Cardiac septum (tissue), 1 donor: ENCODE measurements at regions not wholly inside any gene's neighbourhood (a gene's known extent, or its start where the extent isn't known, plus 50 kb on each side); places are given as distances from the start of the nearest gene placed in this dataset.
"Not testable (repeated sequence)": the region's sequence is repeated elsewhere in the genome, so short reads cannot be mapped to it uniquely, and the experiment has no call there.

Experiments used
- DNase-seq: peaks from one replicate; pipeline ENCODE4 v3.0.0-alpha.2; 2020; ENCODE audit warnings: low spot score
- intact Hi-C: fragments of 100-400 bp; cut with DNase I; formaldehyde crosslinking; loops from one replicate; pipeline ENCODE4 v1.14.0; 2022
- donor health status: DM: no; HTN: no; CAD: no.

DNA sequence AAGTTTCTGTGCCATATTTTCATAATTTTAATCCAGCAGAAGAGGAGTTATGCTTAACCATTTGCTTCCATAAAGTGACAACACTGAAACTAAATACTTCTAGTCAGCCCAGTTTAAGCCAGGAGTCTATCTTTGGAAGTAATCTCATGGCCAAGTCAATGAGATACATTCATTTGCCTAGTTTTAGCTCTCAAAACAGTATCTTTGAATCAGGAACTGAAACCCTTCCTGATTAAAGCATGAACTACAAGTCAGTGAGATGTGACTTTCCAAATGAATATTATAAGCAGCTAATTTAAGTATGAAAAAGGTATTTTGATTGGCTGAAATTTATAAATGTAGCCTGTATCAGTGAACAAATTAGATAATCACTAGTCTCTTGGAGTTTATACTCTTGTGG is 491.5 kb downstream of the SLC6A15 start:
- intact Hi-C loops, result no loop called here

DNA sequence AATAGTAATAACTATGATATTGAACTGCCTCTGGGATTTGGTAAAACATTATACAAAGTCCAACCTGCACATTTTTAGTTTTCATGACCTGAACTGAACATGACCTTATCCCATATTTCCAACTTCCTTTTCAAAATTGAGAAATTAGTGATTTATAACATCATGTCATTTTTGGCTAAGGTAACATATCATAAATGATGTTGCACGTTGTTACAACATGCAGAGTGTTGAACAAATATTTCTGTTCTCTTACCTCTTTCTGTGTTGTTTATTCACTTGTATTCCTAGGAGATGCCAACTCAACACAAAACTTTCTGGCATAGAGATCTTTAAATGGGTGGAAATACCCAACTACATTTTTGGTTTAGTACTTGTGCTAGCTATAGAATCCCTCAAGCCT is 496.0 kb downstream of the SLC6A15 start:
- intact Hi-C loops, result no loop called here
- DNase-seq, result no peak

More for the DNA sequence above, 491.5 kb downstream of the SLC6A15 start:
- DNase-seq, result no peak

DNA sequence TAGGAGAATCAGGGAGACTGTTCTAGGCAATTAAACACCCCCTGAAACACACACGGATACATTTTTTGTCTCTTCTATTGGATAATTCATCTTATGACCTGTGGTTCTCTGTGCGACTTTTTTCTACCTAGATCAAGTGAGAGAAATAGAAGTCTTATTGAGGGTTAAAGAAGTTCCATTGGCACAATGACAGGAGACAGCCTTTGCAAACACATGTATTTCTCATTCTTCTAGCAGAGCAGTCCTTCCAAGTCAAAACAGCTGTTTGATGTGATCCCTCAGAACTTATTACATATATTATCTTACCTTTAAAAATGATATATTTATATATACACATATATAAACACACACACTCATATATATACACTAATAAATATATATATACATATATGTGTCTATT is 496.7 kb downstream of the SLC6A15 start:
- no peak for DNase-seq
- intact Hi-C loops, result no loop called here

DNA sequence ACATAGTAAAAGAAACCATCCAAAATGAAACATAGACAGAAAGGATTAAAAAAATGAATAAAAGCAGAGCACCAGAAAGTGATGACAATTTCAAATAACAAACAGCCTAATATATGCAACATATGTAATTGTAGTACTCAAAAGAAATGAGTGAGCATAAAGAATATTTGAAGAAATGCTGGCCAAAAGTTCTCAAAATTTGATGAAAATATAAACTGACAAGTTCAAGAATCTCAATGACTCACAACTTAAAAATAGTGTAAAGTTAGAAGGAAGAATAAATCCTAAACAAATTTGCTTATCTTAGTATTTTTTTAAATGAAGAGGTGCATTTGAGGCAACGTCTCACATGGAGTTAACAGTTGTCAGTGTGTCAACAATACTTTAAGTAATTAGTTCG is 498.9 kb downstream of the SLC6A15 start:
- intact Hi-C loops, result no loop called here
- no peak for DNase-seq

GRCh38 chr12:84412226-84412625 is 500.4 kb downstream of the SLC6A15 start:
- DNase-seq, result no peak
- intact Hi-C loops, result no loop called here

DNA sequence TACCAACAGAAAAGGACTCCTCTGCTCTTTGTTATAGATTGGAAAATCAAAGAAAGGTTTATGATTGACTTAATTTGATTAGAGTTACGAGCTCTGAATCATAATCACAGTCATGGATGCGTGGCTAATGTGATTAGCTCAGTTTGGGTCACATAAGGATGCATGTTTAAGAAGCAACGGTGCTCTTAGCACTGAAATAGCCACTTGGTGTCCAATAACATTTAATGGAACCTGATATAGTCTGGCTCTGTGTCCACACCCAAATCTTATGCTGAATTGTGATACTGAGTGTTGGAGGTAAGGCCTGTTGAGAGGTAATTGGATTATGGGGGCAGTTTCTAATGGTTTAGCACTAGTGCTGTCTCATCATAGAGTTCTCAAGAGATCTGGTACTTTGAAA is 501.6 kb downstream of the SLC6A15 start:
- intact Hi-C loops, result no loop called here
- no peak for DNase-seq

DNA sequence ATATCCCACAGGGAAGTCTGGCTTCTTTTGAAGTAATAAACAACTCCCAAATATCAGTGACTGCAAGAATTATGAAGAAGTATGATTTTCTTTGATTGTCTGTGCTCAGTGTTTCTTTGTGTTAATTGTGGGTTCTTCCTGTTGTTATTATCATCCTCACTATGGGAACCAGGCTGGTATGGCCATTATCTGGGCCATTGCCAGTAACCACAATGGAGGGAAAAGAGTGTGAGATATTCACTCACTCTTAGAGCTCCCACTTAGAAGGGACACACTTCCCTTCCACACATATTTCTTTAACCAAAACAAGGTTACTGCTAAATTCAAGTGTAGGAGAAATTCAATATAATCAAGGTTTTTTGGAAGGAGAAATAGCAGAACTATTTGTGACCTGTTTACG is 503.7 kb downstream of the SLC6A15 start:
- intact Hi-C loops, result no loop called here
- DNase-seq, result no peak

DNA sequence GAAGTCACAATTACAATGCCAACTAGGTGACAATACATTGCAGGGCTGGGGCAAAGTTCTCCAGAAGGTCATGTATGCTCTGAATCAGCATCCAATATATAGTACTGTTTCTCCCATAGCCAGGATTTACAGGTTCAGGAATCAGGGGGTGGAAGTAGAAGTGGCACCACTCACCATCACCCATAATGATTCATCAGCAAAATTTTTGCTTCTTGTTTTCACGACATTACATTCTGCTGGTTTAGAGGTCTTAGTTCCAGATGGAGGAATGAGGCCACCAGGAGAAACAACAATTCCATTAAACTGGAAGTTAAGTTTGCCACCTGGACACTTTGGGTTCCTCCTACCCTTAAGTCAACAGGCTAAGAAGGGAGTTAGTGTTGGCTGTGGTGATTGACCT is 505.9 kb downstream of the SLC6A15 start:
- DNase-seq, intact Hi-C loops: not testable (repeated sequence)

- no peak for DNase-seq
- intact Hi-C loops, result no loop called here
Measured at GRCh38 chr12:84397846-84398245, 514.8 kb downstream of the SLC6A15 start.

- intact Hi-C loops, result no loop called here
Measured at GRCh38 chr12:84397263-84397662, 515.3 kb downstream of the SLC6A15 start.

DNA sequence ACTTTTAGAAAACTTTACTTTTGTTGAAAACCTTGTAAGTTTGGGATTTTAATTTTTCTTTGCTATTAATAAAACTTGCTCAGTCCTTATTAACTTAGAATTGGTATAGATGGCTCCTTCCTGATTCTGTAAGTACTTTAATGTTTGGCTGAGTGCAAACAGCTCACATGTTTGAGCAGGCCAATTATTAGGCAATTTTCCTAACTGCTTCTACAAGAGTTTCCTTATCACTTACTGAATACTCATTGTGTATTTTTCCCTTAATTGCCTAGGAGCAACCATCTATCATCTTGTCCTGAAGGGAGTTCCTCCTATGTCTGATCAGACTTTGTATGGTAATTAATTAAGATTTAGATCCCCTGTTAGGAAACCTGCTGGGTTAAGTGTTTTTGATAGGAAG is 521.4 kb downstream of the SLC6A15 start:
- intact Hi-C loops, DNase-seq: not testable (repeated sequence)

More at GRCh38 chr12:84397263-84397662, 515.3 kb downstream of the SLC6A15 start:
- no peak for DNase-seq

- intact Hi-C loops, result no loop called here
- DNase-seq, result no peak
Measured at GRCh38 chr12:84384384-84384783, 528.2 kb downstream of the SLC6A15 start.

DNA sequence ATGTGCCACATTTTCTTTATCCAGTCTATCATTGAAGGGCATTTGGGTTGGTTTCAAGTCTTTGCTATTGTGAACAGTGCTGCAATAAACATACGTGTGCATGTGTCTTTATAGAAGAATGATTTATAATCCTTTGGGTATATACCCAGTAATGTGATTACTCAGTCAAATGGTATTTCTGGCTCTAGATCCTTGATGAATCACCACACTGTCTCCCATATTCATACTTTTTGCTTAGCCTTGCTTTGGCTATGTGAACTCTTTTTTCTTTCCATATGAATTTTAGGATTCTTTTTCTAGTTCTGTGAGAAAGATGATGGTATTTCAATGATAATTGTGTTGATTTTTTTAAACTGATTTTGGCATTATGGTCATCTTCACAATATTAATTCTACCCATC is 530.1 kb downstream of the SLC6A15 start:
- intact Hi-C loops, DNase-seq: not testable (repeated sequence)

GRCh38 chr12:84376320-84376719 is 536.3 kb downstream of the SLC6A15 start:
- intact Hi-C loops, result no loop called here
- no peak for DNase-seq

- no peak for DNase-seq
- intact Hi-C loops, result no loop called here
Measured at GRCh38 chr12:84375449-84376170, 537.0 kb downstream of the SLC6A15 start.

- DNase-seq, result no peak
- intact Hi-C loops, result no loop called here
Measured at GRCh38 chr12:84362552-84362897, 550.1 kb downstream of the SLC6A15 start.

DNA sequence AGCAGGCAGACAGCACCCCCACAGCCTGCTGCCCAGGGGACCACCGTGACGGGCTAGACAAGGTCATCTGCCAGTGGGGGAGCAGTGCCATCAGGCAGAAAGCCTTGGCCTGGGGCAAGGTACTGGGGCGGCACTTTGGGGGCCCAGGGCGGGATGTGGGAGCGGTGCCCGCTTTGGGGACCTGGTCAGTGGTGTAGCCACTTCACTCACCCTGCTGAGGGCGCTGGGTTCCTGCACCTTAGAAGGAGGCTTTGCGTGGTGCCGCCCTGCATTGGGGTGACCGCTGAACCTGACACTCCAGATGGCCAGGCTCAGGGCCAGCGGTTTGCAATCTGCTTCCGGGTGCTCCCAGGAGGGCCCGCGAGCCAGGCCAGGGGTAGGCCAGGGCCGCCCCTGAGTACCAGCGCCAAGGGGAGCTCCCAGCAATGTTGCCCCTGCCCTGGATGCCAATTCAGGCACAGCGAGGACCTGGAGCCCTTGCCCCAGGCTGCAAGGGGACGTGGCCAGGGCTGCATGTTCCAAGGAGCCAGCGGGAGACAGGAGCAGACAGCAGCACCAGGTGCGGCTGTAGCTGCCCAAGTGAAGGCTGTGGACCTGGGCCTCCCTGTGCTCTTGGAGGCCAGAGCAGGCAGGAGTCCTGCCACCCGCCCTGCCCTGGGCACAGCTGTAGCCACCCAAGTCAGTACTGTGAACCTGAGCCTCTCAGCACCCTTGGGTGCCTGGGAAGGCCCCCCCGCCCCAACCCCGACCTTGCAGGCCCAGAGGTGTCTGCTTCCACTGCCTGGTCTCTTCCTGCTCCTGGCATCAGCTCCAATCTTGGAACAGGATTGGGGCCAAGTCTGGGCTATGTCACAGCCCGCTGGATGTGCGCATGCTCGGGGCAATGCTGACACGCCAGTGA is 550.7 kb downstream of the SLC6A15 start:
- no peak for DNase-seq
- intact Hi-C loops, result no loop called here

DNA sequence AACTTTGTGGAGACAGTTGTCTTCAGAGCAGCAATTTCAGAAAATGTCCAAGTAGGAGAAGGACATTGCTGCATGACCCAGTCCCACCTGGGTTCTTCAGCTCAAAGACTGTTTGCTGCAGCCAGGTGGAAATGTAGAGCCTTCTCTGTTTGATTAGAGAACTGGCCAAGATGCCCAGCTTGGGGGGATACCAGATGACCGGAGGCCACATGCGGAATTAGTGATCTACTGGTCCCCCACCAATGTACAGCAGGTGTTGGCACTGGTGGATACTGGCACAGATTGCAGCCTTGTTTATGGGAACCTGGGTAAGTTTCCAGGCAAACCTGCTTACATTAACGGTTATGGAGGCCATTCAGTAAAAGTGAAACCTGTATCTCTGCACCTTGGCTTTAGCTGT is 555.3 kb downstream of the SLC6A15 start:
- no peak for DNase-seq
- intact Hi-C loops, result no loop called here

DNA sequence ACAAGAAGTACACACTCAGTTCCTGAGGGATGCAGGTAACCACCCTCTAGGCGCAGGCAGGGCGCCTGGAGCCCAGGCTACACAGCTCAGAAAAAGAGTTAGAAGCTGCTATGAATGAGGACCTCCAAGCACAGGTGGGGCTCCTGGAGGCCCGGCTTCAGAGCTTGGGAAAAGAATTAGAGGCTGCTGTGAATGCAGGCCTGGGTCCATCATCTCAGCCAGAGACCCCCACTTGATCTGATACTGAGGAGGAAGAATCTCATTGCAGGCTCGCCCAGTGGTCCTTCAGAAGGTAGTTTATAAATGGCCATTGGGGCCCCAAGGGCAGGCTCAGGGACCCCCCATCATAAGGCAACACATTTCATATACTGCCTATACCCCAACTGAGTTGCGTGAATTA is 556.4 kb downstream of the SLC6A15 start:
- intact Hi-C loops, result no loop called here
- no peak for DNase-seq

GRCh38 chr12:84355561-84355960 is 557.0 kb downstream of the SLC6A15 start:
- intact Hi-C loops, result no loop called here
- no peak for DNase-seq

DNA sequence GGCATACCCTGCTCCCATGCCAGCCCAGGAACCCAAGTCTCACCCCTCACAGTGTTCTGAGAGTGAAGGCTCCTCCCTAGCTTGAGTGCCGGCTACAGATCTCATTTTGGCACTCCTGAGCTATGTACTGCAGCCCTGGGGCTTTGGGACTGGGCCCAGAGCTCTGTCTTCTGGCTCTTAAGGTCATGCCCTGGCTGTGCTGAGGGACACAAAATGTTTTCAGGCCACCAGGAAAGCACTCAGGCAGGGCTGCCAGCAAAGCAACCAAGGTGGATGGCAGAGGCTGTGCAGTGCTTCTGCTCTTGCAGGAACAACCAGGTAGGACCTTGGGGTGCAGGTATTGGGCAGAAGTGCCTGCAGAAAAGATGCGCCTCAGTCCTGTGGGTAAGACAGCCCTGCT is 564.0 kb downstream of the SLC6A15 start:
- intact Hi-C loops, result no loop called here
- no peak for DNase-seq
